ENCODE measurements at regions not wholly inside any gene's neighbourhood (a gene's known extent, or its start where the extent isn't known, plus 50 kb on each side); places are given as distances from the start of the nearest gene placed in this dataset.

GRCh38 chr10:43843321-43844101 lies 194.8 kb upstream of the ZNF32 start:
- TF ChIP-seq, protein P1, sequence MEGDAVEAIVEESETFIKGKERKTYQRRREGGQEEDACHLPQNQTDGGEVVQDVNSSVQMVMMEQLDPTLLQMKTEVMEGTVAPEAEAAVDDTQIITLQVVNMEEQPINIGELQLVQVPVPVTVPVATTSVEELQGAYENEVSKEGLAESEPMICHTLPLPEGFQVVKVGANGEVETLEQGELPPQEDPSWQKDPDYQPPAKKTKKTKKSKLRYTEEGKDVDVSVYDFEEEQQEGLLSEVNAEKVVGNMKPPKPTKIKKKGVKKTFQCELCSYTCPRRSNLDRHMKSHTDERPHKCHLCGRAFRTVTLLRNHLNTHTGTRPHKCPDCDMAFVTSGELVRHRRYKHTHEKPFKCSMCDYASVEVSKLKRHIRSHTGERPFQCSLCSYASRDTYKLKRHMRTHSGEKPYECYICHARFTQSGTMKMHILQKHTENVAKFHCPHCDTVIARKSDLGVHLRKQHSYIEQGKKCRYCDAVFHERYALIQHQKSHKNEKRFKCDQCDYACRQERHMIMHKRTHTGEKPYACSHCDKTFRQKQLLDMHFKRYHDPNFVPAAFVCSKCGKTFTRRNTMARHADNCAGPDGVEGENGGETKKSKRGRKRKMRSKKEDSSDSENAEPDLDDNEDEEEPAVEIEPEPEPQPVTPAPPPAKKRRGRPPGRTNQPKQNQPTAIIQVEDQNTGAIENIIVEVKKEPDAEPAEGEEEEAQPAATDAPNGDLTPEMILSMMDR (IDR thresholded peaks at IDR 0.05) = no peak
- TF ChIP-seq SIN3A (IDR thresholded peaks at IDR 0.05; ENCODE audit: borderline replicate concordance, insufficient read depth, low read depth, low read length) = no peak
